ENCODE measurements at regions not wholly inside any gene's neighbourhood (a gene's known extent, or its start where the extent isn't known, plus 50 kb on each side); places are given as distances from the start of the nearest gene placed in this dataset.

GRCh38 chr3:147838652-147839051 lies 429.5 kb downstream of the ZIC1 start:
- TF ChIP-seq POLR2A (IDR thresholded peaks at IDR 0.05) = no peak
- TF ChIP-seq, protein P1, sequence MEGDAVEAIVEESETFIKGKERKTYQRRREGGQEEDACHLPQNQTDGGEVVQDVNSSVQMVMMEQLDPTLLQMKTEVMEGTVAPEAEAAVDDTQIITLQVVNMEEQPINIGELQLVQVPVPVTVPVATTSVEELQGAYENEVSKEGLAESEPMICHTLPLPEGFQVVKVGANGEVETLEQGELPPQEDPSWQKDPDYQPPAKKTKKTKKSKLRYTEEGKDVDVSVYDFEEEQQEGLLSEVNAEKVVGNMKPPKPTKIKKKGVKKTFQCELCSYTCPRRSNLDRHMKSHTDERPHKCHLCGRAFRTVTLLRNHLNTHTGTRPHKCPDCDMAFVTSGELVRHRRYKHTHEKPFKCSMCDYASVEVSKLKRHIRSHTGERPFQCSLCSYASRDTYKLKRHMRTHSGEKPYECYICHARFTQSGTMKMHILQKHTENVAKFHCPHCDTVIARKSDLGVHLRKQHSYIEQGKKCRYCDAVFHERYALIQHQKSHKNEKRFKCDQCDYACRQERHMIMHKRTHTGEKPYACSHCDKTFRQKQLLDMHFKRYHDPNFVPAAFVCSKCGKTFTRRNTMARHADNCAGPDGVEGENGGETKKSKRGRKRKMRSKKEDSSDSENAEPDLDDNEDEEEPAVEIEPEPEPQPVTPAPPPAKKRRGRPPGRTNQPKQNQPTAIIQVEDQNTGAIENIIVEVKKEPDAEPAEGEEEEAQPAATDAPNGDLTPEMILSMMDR (IDR thresholded peaks at IDR 0.05 in 8 of 11, conservative IDR thresholded peaks at IDR 0.05 in 3 of 11) = no peak
- no peak for TF ChIP-seq POLR2AphosphoS5 (IDR thresholded peaks at IDR 0.05)
